ENCODE measurements at regions not wholly inside any gene's neighbourhood (a gene's known extent, or its start where the extent isn't known, plus 50 kb on each side); places are given as distances from the start of the nearest gene placed in this dataset.

DNA sequence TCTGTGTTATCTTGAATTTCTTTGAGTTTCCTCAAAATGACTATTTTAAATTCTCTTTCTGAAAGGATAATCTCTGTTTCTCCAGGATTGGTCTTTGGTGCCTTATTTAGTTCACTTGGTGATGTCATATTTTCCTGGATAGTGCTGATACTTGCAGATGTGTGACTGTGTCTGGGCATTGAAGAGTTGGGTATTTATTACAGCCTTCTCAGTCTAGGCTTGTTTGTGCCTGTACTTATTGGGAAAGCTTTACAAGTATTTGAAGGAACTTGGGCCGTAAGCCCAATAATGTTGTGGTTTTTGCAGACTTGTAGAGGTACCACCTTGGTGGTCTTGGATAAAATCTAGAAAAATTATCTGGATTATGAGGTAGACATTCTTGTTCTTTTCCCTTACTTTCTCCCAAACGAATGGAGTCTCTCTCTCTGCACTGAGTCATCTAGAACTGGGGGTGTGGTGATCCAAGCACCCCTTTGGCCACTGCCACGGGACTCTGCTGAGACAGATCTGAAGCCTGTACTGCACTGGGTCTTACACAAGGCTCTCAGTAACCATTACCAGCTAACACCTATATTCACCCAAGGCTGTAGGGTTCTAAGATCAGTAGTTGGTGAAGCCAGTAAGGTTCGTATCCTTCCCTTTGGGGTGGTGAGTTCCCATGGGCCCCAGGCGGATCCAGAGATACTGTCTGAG is 703.7 kb upstream of the MGAT4C start:
- TF ChIP-seq POLR2A (IDR thresholded peaks at IDR 0.05; ENCODE audit: low read depth, low read length) (no peak), CTCF (IDR thresholded peaks at IDR 0.05; ENCODE audit: extremely low read depth in 1 of 2, insufficient read depth in 1 of 2, low read depth in 1 of 2, low read length in 2 of 2) (no peak), JUN (IDR thresholded peaks at IDR 0.05; ENCODE audit: borderline replicate concordance, insufficient read depth, insufficient read length, low read depth) (no peak), POLR2AphosphoS5 (IDR thresholded peaks at IDR 0.05; ENCODE audit: insufficient read depth, low read depth, low read length) (no peak), FOS (IDR thresholded peaks at IDR 0.05; ENCODE audit: borderline replicate concordance, insufficient read depth, low read length) (no peak)

Measured in endothelial cell of umbilical vein (primary cell).